HG03097 (cell line): ENCODE measurements at regions not wholly inside any gene's neighbourhood (a gene's known extent, or its start where the extent isn't known, plus 50 kb on each side); places are given as distances from the start of the nearest gene placed in this dataset.

Experiments used
- ATAC-seq: cut with Tn5 transposase; IDR thresholded peaks from one replicate; pipeline ENCODE4 v1.9.1; 2021; ENCODE audit not compliant: unreplicated experiment, low FRiP score

GRCh38 chr15:45743426-45744235 lies 108.8 kb downstream of the SQOR start:
- ATAC-seq: no peak

DNA sequence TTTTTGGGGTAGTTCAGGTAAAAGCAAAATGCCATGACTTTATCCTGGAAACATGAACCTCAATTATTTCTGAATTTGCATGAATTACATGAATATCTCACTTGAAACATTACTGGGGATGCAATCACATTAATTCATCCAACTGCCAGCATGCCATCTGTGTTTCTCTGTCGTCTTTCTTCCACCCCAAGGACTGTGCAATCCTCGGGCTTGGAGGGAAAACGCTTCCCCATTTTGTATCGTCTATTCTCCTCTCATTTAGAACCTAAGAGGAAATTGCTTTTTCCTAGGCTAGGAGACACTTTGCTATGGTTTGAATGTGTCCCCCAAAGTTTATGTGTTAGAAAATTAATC lies 109.4 kb downstream of the SQOR start:
- no peak for ATAC-seq

DNA sequence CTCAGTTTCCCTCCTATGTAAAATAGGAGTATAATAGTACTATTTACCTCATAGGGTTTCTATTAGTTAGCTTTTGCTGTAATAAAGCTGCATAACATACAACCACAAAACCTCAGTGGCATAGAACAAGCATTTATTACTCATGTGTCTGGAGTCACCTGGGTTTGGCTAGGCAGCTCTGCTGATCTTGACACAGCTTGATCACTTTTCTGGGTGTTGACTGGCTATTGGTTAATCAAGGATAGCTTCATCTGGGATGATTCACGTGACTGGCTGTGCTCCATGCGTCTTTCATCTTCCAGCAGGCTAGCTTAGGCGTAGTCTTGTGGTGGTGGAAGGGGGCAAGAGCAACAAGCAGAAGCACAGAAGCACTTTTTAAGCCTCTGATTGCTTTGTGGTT lies 112.6 kb downstream of the SQOR start:
- ATAC-seq: no peak

GRCh38 chr15:45751629-45752028 lies 116.8 kb downstream of the SQOR start:
- no peak for ATAC-seq

DNA sequence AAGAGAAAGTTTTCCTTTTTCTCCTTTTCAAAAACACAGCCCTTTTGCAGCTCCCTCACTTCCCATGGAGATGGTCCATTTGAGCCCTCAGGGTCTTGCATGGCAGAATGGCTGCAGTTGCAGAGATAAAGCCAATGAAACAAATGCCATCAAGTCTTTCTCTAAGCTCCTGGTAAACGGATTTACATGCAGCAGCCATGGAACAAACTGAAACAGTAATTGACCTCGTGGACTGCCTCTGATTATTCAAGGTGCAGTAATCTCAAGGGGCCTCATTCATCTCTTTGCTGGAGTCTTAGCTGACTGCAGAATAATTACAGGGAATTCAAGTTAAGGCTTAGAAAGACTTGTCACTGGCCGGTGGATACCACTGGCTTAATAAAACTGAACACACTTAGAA lies 125.1 kb downstream of the SQOR start:
- ATAC-seq: no peak

DNA sequence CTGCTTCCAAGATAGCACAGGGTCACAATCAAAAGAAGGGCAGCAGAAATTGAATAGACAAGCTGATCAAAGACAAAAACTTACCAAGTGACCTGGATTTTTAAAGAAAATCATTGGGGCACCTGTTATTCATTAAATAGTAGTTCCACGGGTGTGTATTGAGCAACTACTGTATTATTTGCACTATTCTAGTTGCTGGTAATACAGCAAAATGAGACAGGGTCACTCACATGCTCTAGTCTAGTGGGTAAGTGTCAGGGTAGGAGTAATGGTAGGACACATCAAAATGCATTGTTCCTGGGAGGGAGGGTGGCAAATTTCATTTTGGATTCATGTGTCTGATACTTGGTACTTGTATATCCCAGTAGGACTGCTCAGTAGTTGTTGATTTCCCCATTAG lies 127.9 kb downstream of the SQOR start:
- ATAC-seq: no peak

GRCh38 chr15:45763170-45763869 lies 128.5 kb downstream of the SQOR start:
- ATAC-seq: no peak

DNA sequence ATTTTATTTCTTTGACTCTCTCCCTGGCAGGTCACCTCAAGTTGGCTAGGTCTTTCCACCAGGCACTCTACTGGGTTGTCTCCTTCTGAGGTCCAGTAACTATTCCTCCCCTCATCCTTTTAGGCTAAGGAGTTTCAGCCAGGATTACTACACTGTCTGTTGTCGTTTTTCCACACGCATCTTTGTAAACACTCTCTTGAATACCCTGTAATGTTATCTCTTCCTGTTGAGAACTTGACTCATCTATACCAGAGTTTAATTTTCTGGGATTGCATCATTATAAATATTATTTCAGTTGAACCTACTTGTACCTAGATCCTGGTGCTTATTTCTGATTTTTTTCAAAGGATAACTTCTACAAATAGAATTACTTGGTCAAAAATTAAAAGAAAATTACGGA lies 138.3 kb downstream of the SQOR start:
- ATAC-seq: no peak

- no peak for ATAC-seq
These were observed 141.9 kb downstream of the SQOR start for GRCh38 chr15:45776772-45777171.

DNA sequence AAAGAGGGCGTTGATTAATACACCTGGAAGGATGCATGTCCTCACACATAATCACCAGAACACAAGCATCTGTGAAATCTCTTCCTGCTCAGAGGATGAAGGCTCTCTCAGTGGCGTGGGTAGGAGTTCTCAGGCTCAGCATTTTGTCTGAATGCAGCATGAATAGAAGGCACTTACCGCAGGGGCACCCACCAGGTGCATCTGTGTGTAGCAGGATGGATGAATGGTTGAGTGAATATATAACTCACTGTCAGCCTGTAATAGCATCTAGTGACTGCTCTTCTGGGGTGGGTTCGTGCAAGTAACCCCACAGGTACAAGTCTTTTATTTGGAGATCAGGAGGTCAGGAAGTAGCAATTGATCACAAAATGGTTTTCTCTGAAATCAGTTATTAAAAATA lies 143.0 kb downstream of the SQOR start:
- ATAC-seq: no peak

GRCh38 chr15:45780352-45780751 lies 145.5 kb downstream of the SQOR start:
- ATAC-seq: no peak

GRCh38 chr15:45784656-45785055 lies 149.8 kb downstream of the SQOR start:
- ATAC-seq: no peak

DNA sequence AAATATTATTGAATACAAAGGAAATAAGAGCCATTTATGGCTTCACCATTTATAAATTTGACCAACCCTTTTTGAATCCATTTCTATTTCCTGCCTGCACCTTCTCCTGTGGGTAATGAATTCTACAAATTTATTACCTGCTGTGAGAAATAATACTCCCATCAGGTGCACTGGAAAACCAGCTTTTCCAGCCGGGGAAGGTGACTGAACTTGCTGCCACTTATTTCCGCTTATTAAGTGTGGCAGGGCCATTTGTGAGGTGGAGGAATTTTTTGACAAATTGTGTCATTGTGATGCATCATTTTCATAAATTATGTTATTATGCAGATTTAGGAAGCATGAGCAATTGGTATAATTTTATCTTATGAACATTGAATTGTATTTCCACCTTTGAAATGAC lies 151.1 kb downstream of the SQOR start:
- ATAC-seq: no peak

DNA sequence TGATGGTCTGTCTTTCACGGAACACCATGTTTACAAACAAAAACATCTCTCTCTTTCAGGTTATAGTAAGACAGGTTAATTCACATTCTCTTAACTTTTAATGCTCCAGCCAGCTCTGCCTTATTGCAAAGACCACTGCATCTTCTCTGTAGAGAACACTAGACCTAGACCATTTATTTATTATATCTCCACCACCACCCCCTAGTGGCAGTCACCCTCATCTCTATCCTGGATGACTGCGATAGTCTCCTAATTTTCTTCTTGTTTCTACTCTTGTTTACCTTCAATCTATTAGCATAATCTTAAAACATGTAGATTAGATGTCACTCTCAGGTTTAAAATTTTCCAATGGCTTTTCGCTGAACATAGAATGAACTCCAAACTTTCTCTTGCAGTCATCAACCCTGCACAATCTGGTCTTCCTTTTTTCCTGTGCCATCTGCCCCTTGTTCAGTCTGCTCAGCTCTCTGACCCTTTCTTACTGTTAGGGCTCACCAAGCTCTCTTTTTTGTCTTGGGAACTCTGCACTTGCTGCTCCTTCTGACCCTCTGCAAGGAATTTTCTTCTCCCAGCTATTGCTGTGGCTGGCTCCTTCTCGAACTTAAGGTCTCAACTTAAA lies 155.6 kb downstream of the SQOR start:
- no peak for ATAC-seq

DNA sequence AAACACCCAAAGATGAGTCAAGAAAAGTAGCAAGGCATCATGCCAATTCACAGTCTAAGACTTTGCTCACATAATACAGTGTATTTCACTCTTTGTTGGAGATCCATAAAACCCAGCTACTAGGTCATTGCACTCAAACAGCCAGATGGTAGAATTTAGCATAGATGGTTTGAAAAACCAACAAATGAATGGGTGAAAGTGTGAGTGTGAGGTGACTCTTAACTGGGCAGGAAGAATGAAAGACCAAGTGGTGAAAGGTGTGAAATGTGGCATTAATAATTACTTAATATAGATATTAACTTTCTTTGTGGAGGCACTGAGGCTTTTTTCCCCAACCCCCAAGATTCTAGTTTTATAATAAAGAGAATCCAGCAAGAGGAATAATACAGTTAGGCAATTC lies 159.5 kb downstream of the SQOR start:
- no peak for ATAC-seq

DNA sequence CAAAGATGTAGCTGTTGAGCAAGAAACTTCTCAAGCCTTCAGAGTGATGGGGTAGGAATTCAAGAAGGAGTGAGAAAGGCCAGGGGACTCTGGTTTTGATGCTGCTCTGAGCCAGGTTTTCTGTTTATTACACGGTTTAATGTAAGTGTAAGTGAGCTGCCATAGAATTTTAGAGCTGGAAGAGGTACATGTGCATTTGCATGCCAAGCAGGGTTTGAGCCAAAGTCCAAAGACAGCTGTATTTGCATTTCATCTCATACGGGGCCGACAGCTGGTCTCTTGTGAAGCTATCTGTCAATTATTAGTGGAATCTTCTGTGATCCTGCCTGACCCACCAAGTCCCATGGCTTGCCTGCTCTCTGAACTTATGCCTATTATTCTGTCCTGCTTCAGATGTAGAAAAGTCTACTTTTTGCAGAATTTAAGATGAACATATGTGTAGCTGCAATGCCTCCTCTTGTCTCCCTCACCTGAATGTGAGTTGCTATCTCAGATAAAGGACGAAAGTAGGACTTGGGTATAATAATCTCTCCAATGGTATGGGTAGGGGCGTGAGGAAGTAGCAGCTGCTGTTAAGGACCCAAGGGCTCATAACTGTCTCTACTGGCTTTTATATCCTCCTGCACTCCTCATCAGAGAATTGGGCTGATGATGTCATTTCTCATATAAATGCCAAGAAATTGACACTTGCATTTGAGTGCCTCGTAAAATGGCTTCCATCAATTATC lies 160.0 kb downstream of the SQOR start:
- no peak for ATAC-seq

- no peak for ATAC-seq
These were observed 160.7 kb downstream of the SQOR start for GRCh38 chr15:45795440-45796069.

- ATAC-seq: no peak
These were observed 161.6 kb downstream of the SQOR start for GRCh38 chr15:45796433-45796832.

- no peak for ATAC-seq
These were observed 164.7 kb downstream of the SQOR start for GRCh38 chr15:45799508-45799907.

DNA sequence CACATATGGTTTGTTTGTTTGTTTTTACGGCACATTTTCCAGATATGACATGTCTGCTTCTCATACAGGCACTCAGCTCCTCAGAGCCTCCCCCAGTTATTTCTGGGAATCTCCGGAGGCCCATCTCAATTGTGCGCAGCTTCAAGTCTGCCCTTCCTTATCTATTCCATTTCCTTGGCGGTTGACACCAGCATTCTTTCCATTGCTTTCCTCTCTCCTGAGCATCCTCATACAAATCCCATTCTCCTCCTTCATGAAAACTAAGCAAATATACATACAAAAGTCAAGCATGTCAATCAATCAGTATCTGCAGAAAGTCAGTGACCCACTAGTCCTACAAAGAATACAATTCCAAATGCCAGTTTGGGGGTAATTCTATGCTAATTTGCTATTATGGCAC lies 166.7 kb downstream of the SQOR start:
- ATAC-seq: no peak

DNA sequence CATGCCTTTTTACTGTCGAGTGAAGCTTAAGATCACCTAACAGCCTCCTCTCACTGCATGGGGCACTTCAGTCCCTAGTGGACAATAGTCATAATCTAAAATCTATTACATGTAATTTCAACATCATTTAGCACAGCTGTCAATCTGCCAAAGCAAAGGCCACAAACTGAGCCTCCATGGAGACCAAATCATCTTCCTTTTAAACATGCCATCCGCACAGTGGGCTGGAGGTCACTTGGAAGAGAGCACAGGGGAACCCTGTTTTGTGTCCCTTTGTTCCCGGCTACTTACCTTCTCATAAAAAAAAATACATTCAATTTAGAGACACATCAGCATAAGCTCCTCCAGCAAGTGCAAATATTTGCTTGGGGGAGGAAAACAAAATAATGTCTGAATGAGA lies 167.3 kb downstream of the SQOR start:
- ATAC-seq: no peak
